ENCODE measurements at regions not wholly inside any gene's neighbourhood (a gene's known extent, or its start where the extent isn't known, plus 50 kb on each side); places are given as distances from the start of the nearest gene placed in this dataset.

GRCh38 chr5:148735301-148735835 is 81.0 kb upstream of the HTR4 start:
- TF ChIP-seq CTCF (IDR thresholded peaks at IDR 0.05; ENCODE audit: extremely low read depth in 1 of 2, insufficient read depth in 1 of 2, low read depth in 1 of 2, low read length in 2 of 2) (no peak), POLR2AphosphoS5 (IDR thresholded peaks at IDR 0.05; ENCODE audit: insufficient read depth, low read depth, low read length) (no peak), POLR2A (IDR thresholded peaks at IDR 0.05; ENCODE audit: low read depth, low read length) (no peak), GATA2 (IDR thresholded peaks at IDR 0.05; ENCODE audit: insufficient read depth, insufficient read length, low read depth, low read length) (no peak), FOS (IDR thresholded peaks at IDR 0.05; ENCODE audit: borderline replicate concordance, insufficient read depth, low read length) (peak; percentile 4), JUN (IDR thresholded peaks at IDR 0.05; ENCODE audit: borderline replicate concordance, insufficient read depth, insufficient read length, low read depth) (no peak), EZH2 (IDR thresholded peaks at IDR 0.05; ENCODE audit: borderline replicate concordance, low read depth, low read length, severe bottlenecking) (no peak), MAX (IDR thresholded peaks at IDR 0.05; ENCODE audit: insufficient read depth, insufficient read length) (no peak), MYC (IDR thresholded peaks at IDR 0.05; ENCODE audit: low read depth, low read length) (no peak)
